Lung (tissue), 11 donors: ENCODE measurements at regions not wholly inside any gene's neighbourhood (a gene's known extent, or its start where the extent isn't known, plus 50 kb on each side); places are given as distances from the start of the nearest gene placed in this dataset.

Experiments
- ATAC-seq: fragments of 200-7000 bp; cut with Tn5 transposase; one replicate; pipeline ENCODE4 v1.9.1; 2020; ENCODE audit warnings: moderate number of reproducible peaks; ENCODE audit not compliant: insufficient read depth, low FRiP score
- DNase-seq, 3 donors: peaks; one replicate each; pipeline ENCODE4 v3.0.0-alpha.2; 2013 to 2017
- H3K27ac ChIP-seq, 2 donors: one replicate each; pipeline ENCODE4 v1.5.1; 2013; ENCODE audit warnings: mild to moderate bottlenecking in 2 of 2, moderate library complexity in 2 of 2, control low read depth in 1 of 2, inconsistent platforms in 1 of 2, low read depth in 1 of 2, low read length in 1 of 2
- H3K27me3 ChIP-seq, 3 donors: one replicate each; pipeline ENCODE4 v1.5.1; 2013; ENCODE audit warnings: low read length in 2 of 3; ENCODE audit not compliant: control insufficient read depth in 3 of 3, insufficient read depth in 3 of 3
- H3K36me3 ChIP-seq, 4 donors: one replicate each; pipeline ENCODE4 v1.5.1; 2013; ENCODE audit warnings: low read length in 4 of 4, mild to moderate bottlenecking in 1 of 4, moderate library complexity in 1 of 4; ENCODE audit not compliant: control insufficient read depth in 4 of 4, insufficient read depth in 4 of 4
- H3K4me1 ChIP-seq, 5 donors: one replicate each; pipeline ENCODE4 v1.5.1; 2013; ENCODE audit warnings: low read length in 5 of 5, mild to moderate bottlenecking in 2 of 5, moderate library complexity in 1 of 5; ENCODE audit not compliant: control insufficient read depth in 5 of 5, insufficient read depth in 5 of 5
- H3K4me3 ChIP-seq: one replicate; pipeline ENCODE4 v1.5.1; 2013; ENCODE audit warnings: mild to moderate bottlenecking, control low read depth, moderate library complexity
- H3K9ac ChIP-seq, 2 donors: one replicate each; pipeline ENCODE4 v1.5.1; 2013; ENCODE audit warnings: low read length in 2 of 2, control low read depth in 1 of 2; ENCODE audit not compliant: insufficient read depth in 1 of 2
- H3K9me3 ChIP-seq, 4 donors: one replicate each; pipeline ENCODE4 v1.5.1; 2013; ENCODE audit warnings: low read length in 3 of 4, mild to moderate bottlenecking in 1 of 4, moderate library complexity in 1 of 4; ENCODE audit not compliant: control insufficient read depth in 4 of 4, insufficient read depth in 3 of 4
- CTCF ChIP-seq: IDR thresholded peaks from 2 replicates; pipeline ENCODE4 v1.5.1; 2012; ENCODE audit warnings: mild to moderate bottlenecking; ENCODE audit errors: control extremely low read depth, extremely low read depth
- WGBS, 2 donors: extraction: QIAGEN DNeasy Blood & Tissue Kit; methylation state at CpG; one replicate each; pipeline ENCODE4 v1.1.7; 2013; 5-methylcytosine and 5-hydroxymethylcytosine counted together
- donor health status: control.
- donor health status: control.
- donor health status: Bipolar disorder and iron deficiency.
- donor health status: healthy.
- donor health status: DM: yes; HTN: yes; CAD: no.

- no peak overlapping the region for H3K9ac ChIP-seq
- TF ChIP-seq CTCF = no peak
- WGBS, 2 donors = 74 to 85% methylated on average over 4 of the region's 4 CpGs
- peaks cover 0 to 3% (median 0%) of the 10 kb centered on the region in 5 donors for H3K4me1 ChIP-seq
- H3K4me3 ChIP-seq = no peak overlapping the region
- ATAC-seq (no peak), DNase-seq (no peak)
- peaks cover 0 to 3% (median 0%) of the 10 kb centered on the region in 4 donors for H3K9me3 ChIP-seq
- no peak overlapping the region for H3K27ac ChIP-seq
- H3K27me3 ChIP-seq = peaks cover 0 to 2% (median 0%) of the 10 kb centered on the region in 3 donors
- H3K36me3 ChIP-seq = no peaks in the 10 kb centered on the region
These were observed 58.3 kb upstream of the GALNT2 start for GRCh38 chr1:230008721-230009120.

GRCh38 chr1:230009611-230010313 lies 57.3 kb upstream of the GALNT2 start:
- TF ChIP-seq CTCF = no peak
- Histone ChIP-seq H3K9me3 (peaks cover 0 to 3% (median 0%) of the 10 kb centered on the region in 4 donors), H3K4me3 (no peak overlapping the region), H3K36me3 (no peaks in the 10 kb centered on the region), H3K4me1 (peaks cover 0 to 3% (median 0%) of the 10 kb centered on the region in 5 donors), H3K27ac (no peak overlapping the region), H3K27me3 (peaks cover 0 to 2% (median 0%) of the 10 kb centered on the region in 3 donors), H3K9ac (no peak overlapping the region)
- no peak for DNase-seq
- 86 to 91% methylated on average over 7 of the region's 7 CpGs for WGBS, 2 donors
- no peak for ATAC-seq

- H3K27ac ChIP-seq = no peak overlapping the region
- H3K27me3 ChIP-seq = peaks cover 0 to 2% (median 0%) of the 10 kb centered on the region in 3 donors
- H3K9me3 ChIP-seq = peaks cover 0 to 3% (median 0%) of the 10 kb centered on the region in 4 donors
- ATAC-seq = no peak
- H3K4me3 ChIP-seq = no peak overlapping the region
- peaks cover 0 to 3% (median 0%) of the 10 kb centered on the region in 5 donors for H3K4me1 ChIP-seq
- H3K9ac ChIP-seq = no peak overlapping the region
- 53 to 73% methylated on average over 7 of the region's 7 CpGs for WGBS, 2 donors
- TF ChIP-seq CTCF = no peak
- no peaks in the 10 kb centered on the region for H3K36me3 ChIP-seq
- DNase-seq = no peak
These were observed 56.3 kb upstream of the GALNT2 start for GRCh38 chr1:230010603-230011332.
